SJSA1 (cell line): ENCODE measurements at regions not wholly inside any gene's neighbourhood (a gene's known extent, or its start where the extent isn't known, plus 50 kb on each side); places are given as distances from the start of the nearest gene placed in this dataset.

Experiments
- DNase-seq, 2 experiments: peaks; one replicate each; pipeline ENCODE4 v3.0.0-alpha.2; 2015 to 2020; ENCODE audit warnings: low spot score in 2 of 2, low read depth in 1 of 2
- H3K27ac ChIP-seq: fragments of 250-450 bp; sonication (Bioruptor Pico); 2 replicates; pipeline ENCODE4 v1.5.1; 2020; ENCODE audit warnings: mild to moderate bottlenecking, moderate library complexity
- H3K27me3 ChIP-seq: fragments of 250-450 bp; sonication (Bioruptor Pico); replicated peaks from 2 replicates; pipeline ENCODE4 v1.5.1; 2020; ENCODE audit warnings: mild to moderate bottlenecking, moderate library complexity
- H3K36me3 ChIP-seq: fragments of 250-450 bp; sonication (Bioruptor Pico); 2 replicates; pipeline ENCODE4 v1.5.1; 2020; ENCODE audit warnings: mild to moderate bottlenecking
- H3K4me1 ChIP-seq: fragments of 250-450 bp; sonication (Bioruptor Pico); replicated peaks from 2 replicates; pipeline ENCODE4 v1.6.1; 2021; ENCODE audit warnings: mild to moderate bottlenecking
- H3K4me3 ChIP-seq: fragments of 250-450 bp; sonication (Bioruptor Pico); 2 replicates; pipeline ENCODE4 v1.5.1; 2020; ENCODE audit warnings: mild to moderate bottlenecking
- H3K9me3 ChIP-seq: fragments of 250-450 bp; sonication (Bioruptor Pico); replicated peaks from 2 replicates; pipeline ENCODE4 v1.5.1; 2020; ENCODE audit warnings: mild to moderate bottlenecking

DNA sequence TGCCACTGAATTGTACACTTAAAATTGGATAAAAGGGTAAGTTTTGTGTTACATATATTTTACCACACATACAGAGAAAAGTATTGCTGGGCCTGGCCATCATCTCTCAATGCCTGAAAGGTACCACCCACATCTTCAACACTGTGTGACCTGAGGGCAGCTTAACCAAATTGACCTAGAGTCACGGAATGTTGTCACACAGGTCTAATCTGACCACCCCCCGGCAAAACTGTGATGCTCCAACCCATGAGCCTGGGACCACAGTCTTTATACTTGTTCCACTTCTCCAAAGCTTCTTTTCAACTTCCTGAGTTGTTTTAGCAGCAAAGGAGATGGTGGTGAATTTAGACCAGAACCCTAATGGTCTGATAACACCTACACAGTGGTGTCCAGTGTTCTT, 210.3 kb upstream of the TPM1 start:
- no peak overlapping the region for H3K27ac ChIP-seq
- H3K4me3 ChIP-seq, result no peak overlapping the region
- H3K36me3 ChIP-seq, result peaks cover 13% of the 10 kb centered on the region
- no peaks in the 10 kb centered on the region for H3K9me3 ChIP-seq
- no peak for DNase-seq
- peaks cover 6% of the 10 kb centered on the region for H3K4me1 ChIP-seq
- H3K27me3 ChIP-seq, result no peaks in the 10 kb centered on the region

DNA sequence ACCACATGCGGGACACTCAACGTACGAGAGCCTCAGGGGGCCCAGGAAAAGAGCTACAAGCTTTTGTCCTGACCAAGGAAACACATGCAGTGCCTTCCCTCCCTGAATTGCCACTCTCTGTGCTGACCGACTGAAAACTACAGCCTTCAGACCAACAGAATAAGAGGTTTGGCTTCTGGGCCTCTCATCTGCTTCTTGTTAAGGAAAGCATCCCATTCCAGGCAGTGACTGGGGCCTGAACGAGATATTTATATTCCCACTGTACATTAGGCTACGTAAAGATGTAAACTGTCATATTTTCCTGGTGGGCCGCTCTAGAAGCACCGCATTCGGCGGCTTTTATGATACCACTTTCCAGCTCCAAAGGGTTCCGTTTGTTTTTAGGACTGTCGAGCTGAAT, 208.9 kb upstream of the TPM1 start:
- H3K36me3 ChIP-seq, result peaks cover 13% of the 10 kb centered on the region
- peaks cover under 1% of the 10 kb centered on the region for H3K4me1 ChIP-seq
- no peak overlapping the region for H3K27ac ChIP-seq
- H3K27me3 ChIP-seq, result no peaks in the 10 kb centered on the region
- DNase-seq, result no peak
- no peaks in the 10 kb centered on the region for H3K9me3 ChIP-seq
- no peak overlapping the region for H3K4me3 ChIP-seq

DNA sequence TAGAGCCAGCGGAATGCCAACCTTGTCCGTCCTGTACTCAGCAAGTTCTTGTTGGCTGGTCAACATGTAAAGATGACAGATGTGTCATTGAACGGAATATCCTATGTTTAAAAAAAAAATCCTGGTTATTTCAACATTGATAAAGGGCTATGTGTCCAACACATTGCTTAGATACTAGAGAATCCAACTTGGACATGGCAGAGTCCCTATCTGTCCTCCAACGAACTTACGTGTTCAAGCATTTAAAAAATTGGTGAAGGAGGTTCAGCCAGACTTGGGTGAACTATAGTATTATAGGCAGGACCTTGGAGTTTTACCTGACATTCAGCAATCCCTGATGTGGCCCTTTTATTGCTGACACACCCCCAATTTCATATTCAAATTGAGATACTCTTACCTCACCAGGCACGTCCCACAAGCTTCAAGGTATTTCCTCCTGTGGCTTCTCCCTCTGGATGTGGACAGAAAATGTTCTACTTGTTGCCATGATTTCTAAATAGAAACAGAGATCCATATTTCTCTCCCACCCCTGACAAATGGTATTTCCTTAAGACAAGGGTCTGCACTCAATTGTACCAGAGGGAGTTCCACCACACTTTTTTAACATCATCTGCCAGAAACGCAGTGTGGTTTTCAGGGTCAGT, 207.7 kb upstream of the TPM1 start:
- Histone ChIP-seq H3K9me3 (no peaks in the 10 kb centered on the region), H3K4me3 (no peak overlapping the region), H3K27me3 (no peaks in the 10 kb centered on the region), H3K27ac (no peak overlapping the region), H3K36me3 (peaks cover 13% of the 10 kb centered on the region), H3K4me1 (no peaks in the 10 kb centered on the region)
- no peak for DNase-seq

DNA sequence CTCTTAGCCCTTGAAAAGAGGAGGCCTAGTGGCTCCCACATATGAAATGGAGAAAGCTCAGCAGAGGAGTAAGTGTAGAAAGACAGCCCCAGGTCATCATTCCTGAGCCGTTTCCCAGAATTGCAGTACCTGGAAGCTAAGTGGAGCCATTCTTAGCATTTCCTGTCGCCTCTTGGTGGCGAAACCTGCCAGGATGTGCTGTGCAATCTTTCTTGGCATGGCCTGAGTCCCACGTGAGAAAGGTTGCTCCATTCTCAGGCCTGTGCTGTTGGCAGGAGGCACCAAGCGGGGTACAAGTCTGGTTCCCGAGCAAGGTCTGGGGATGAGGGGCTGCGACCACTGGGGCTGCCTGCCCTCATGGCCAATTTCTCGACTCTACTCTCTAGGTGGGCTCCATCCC, 207.2 kb upstream of the TPM1 start:
- no peak for DNase-seq
- H3K27ac ChIP-seq, result no peak overlapping the region

DNA sequence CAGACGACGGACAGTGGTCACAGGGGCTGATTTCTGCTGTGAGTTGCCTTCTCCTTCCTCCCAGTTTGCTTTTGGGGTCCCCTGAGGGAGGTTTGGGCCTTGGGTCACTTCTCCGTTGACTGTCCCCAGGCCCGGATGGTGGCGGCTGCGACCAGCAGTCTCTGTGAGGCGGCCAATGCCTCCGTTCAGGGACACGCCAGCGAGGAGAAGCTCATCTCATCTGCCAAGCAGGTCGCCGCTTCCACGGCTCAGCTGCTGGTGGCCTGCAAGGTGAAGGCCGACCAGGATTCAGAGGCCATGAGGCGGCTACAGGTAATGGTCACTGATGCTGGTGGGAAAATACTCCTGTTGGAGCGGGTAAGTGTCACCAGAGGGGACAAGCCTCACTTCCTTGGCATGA, 206.8 kb upstream of the TPM1 start:
- no peak overlapping the region for H3K4me3 ChIP-seq
- peaks cover 2% of the 10 kb centered on the region for H3K4me1 ChIP-seq
- no peak for DNase-seq
- no peak overlapping the region for H3K27ac ChIP-seq
- peaks cover 21% of the 10 kb centered on the region for H3K36me3 ChIP-seq
- no peaks in the 10 kb centered on the region for H3K9me3 ChIP-seq
- H3K27me3 ChIP-seq, result no peaks in the 10 kb centered on the region

More for the DNA sequence above, 207.2 kb upstream of the TPM1 start:
- H3K9me3 ChIP-seq, result no peaks in the 10 kb centered on the region
- H3K4me1 ChIP-seq, result no peaks in the 10 kb centered on the region
- no peaks in the 10 kb centered on the region for H3K27me3 ChIP-seq
- H3K4me3 ChIP-seq, result no peak overlapping the region
- peaks cover 18% of the 10 kb centered on the region for H3K36me3 ChIP-seq

DNA sequence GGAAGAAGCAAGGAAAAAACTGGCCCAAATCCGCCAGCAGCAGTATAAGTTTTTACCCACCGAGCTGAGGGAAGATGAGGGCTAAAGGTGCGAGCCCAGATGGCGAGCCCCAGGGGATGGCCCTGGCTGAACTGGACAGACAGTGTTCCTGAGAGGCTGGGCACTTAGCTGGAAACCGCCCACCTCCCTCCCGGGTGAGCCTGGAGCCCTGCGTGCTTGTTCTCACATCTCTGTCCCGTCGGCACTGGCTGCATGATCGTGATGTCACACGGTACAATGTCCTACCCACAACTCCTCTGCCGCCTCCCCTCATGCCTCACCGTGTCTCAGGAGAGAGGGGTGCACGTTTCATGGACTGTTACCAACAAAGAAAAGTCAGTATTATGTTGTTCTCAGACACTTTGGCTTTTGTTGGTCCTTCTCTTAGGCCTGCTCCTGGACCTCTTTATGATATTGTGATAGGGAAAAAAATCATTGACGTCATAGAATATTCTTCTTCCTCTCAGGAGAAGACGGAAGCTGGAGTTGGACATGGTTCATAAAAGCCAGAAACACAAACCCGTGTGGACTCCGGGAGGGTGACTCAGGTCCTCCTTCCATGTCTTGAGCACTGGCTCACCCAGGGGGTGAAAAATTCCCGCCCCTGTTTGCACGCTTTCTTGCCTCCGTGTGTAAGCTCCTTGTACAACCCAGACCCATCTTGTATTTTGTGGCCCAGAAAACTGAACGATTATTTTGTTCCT, 201.8 kb upstream of the TPM1 start:
- Histone ChIP-seq H3K36me3 (peaks cover 13% of the 10 kb centered on the region), H3K4me1 (peaks cover 27% of the 10 kb centered on the region), H3K4me3 (no peak overlapping the region), H3K27me3 (no peaks in the 10 kb centered on the region), H3K27ac (no peak overlapping the region), H3K9me3 (no peaks in the 10 kb centered on the region)
- no peak for DNase-seq

DNA sequence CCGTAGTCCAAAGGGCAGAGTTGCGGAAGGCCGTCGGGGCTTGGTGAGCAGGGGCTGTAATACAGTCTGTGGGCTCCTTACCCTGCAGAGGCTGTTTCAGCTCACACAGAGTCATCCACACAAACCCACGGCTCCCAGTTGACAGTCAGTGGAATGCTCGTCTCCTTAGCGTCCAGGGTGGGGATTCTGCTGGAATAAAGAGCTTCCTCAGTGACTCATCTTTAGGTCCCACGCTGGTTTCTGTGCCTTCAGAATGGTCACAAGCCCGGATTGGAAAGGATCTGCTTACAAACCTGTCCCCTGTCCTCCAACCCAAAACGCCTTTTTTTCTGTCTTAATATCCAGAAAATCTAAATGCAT, 201.3 kb upstream of the TPM1 start:
- Histone ChIP-seq H3K4me3 (no peak overlapping the region), H3K36me3 (peaks cover 9% of the 10 kb centered on the region), H3K27me3 (no peaks in the 10 kb centered on the region), H3K27ac (no peak overlapping the region), H3K9me3 (no peaks in the 10 kb centered on the region), H3K4me1 (peaks cover 33% of the 10 kb centered on the region)
- DNase-seq, result peak; percentile 39 to 57

DNA sequence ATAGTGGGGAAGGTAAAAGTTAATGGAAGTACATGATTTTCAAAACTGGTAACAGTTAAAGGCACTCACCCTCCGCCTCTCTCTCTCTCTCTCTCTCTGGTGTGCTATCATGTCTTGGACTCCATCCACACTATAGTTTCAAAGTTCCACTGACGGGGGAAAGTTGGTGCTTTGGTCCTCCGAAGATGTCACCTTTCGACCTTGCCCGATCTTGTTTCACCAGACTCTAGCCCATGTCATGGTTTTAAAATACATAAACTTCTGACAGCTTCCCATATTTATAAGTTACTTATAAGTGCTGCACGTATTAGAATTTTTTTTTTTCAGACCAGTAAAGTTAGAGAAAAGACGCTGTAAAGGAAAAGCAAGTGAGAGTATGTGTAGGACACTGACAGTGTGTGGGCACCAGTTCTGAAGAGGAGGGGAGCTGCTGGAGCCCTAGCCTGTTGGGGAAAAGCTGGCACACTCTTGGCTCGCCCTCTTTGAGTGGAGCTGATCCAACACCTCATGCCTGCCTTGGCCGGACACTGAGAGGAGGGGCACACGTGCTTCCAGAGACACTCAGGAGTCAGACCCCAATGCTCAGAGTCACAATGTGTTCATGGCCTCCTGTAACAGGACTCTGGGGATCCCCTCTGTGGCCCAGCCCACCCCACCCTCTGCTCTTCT, 200.5 kb upstream of the TPM1 start:
- H3K4me3 ChIP-seq, result no peak overlapping the region
- no peak for DNase-seq
- H3K4me1 ChIP-seq, result peaks cover 41% of the 10 kb centered on the region
- H3K27me3 ChIP-seq, result no peaks in the 10 kb centered on the region
- H3K36me3 ChIP-seq, result peaks cover 8% of the 10 kb centered on the region
- peak overlapping the region; percentile 2; the same call in 1 of the 2 replicates for H3K27ac ChIP-seq
- no peaks in the 10 kb centered on the region for H3K9me3 ChIP-seq

DNA sequence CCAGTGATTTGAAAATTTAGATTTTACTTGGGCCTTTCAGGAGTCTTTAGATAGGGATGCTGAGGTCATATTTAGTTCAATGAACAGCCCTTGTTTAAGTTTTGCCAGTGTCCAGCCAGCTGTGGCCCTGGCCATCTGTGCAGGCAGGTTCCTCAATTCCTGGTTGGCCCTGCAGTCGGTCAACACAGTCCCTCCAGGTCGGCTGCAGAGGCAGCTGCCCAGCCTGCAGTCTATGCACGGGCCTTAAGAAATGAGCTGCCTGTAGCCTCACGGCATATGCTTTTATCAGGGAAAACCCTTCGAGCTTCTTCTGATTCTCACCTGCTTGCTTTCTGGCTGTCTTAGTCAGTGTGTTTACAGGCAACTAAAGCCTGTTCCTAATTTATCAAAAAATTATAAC, 199.2 kb upstream of the TPM1 start:
- H3K4me3 ChIP-seq, result no peak overlapping the region
- H3K27me3 ChIP-seq, result no peaks in the 10 kb centered on the region
- H3K4me1 ChIP-seq, result peaks cover 48% of the 10 kb centered on the region
- H3K9me3 ChIP-seq, result no peaks in the 10 kb centered on the region
- H3K27ac ChIP-seq, result no peak overlapping the region
- DNase-seq, result no peak
- H3K36me3 ChIP-seq, result peaks cover 8% of the 10 kb centered on the region

DNA sequence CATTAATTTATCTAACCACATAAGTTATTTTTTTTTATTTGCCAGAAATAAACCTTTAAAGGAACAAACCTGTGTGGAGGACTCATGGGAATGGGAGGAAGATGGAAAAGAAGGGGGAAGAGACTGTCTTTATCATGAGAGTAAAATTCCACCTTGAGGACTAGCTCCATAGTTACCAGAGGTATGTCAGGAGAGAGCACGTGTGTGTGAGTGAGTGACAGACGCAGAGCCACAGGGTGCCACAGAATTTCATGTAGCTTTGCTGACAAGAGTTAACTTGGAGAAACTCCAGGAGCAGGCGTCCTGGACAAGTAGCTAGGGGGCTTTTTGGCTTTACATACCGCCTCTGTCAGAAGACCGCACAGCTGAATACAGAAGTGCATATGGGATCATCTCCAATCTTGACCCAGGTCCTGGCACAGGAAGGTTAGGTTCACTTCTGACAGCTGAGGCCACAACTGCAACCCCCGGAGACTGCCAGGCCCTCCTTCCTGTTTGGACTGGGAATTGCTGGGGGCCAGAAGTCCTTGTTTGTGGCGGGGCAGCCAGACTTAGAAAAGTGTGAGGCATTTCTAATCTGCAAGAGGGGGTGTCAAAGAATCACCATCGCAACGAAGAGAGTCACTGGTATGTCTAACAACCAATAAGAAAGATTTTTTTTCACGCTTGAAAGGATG, 197.8 kb upstream of the TPM1 start:
- peaks cover 8% of the 10 kb centered on the region for H3K36me3 ChIP-seq
- no peak overlapping the region for H3K4me3 ChIP-seq
- peak overlapping the region; percentile 44 for H3K27ac ChIP-seq
- H3K4me1 ChIP-seq, result peaks cover 61% of the 10 kb centered on the region
- H3K9me3 ChIP-seq, result no peaks in the 10 kb centered on the region
- peak; percentile 70 to 76 for DNase-seq
- no peaks in the 10 kb centered on the region for H3K27me3 ChIP-seq

DNA sequence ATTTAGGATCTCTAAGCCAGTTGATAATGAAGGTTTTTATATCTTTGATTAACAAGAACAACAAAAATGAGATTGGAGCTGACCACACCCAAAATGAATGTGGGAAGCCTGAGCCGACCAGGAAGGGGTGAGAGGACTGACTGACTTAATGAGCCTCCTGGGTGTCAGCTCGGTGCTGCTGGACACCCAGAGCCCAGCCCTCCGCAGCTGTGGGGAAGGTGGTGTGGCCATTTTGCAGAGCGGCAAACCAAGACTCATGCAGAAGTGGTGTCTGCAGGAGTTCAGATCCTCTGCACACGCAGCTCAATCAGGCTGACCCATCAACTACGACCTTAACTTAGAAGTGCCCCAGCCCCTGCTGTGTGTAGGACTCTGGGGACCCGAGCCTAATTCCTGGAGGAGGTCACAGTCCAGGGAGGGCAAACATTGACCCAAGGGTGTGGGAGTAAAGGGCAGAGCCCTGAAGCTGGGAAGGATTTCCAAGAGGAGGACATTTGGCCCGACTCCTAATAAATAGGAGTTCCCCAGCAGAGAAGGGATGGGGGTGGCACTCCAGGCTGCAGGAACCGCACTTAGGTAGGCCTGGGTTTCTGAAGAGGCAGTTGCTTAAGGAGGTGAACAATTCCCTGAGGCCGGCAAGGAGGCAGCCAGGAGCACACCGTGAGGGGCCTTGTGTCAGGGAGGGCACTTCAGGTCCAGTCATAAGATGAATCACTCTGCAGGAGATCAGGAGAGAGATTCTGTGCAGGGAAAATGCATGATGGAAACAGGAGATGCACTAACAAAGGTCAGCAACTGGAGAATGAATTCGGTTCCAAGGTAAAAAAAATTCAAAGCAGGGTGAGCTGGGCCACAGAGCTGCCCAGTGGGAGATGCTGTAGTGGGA, 197.1 kb upstream of the TPM1 start:
- peak overlapping the region; percentile 44 for H3K27ac ChIP-seq
- H3K9me3 ChIP-seq, result no peaks in the 10 kb centered on the region
- H3K27me3 ChIP-seq, result no peaks in the 10 kb centered on the region
- no peak overlapping the region for H3K4me3 ChIP-seq
- peaks cover 2% of the 10 kb centered on the region; the same call in 1 of the 2 replicates for H3K36me3 ChIP-seq
- DNase-seq, result peak; percentile 43 to 59
- H3K4me1 ChIP-seq, result peaks cover 69% of the 10 kb centered on the region

DNA sequence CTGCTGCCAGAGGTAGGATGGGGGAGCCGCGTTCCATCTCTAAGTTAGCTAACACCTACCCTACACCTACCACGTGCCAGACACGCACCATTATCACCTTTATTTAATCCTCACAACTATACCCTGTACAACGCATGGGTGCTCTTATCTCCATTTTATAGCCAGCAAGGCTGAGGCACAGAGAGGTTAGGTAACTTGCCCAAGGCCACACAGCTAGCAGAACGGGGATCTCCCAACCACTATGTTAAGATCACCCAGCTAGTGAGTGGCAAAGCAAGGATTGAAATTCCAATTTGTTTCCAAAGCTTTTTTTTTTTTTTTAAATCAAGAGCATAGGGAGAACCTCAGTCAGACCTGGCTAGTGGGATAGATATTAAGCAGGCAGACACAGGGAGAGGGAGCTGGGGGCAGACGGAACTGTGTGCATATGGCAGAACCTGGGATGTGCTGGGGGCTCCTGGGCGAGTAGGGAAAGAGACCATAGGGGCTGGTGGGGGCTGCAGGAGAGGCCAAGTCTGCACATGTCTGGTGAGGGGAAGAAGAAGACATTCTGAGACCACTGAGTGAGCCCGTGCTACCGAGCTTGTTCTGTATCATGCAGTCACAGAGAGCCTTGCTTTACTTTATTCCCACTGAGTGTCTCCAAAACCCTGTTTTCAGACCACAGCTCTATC, 196.3 kb upstream of the TPM1 start:
- no peaks in the 10 kb centered on the region for H3K36me3 ChIP-seq
- H3K4me1 ChIP-seq, result peaks cover 70% of the 10 kb centered on the region
- no peak for DNase-seq
- no peaks in the 10 kb centered on the region for H3K9me3 ChIP-seq
- H3K4me3 ChIP-seq, result no peak overlapping the region
- H3K27me3 ChIP-seq, result no peaks in the 10 kb centered on the region
- no peak overlapping the region for H3K27ac ChIP-seq
